K562 (cell line): ENCODE measurements at regions not wholly inside any gene's neighbourhood (a gene's known extent, or its start where the extent isn't known, plus 50 kb on each side); places are given as distances from the start of the nearest gene placed in this dataset.

Experiments used
- ATF2 ChIP-seq: sonication (generic); formaldehyde crosslinking; IDR thresholded peaks from 2 replicates; pipeline ENCODE4 v1.8.1; 2022; ENCODE audit warnings: missing genetic modification reagents
- ATF7 ChIP-seq: fragments of 450-650 bp; IDR thresholded peaks from 2 replicates; pipeline ENCODE4 v1.7.1; 2014; ENCODE audit warnings: mild to moderate bottlenecking, moderate library complexity
- CHD7 ChIP-seq: fragments of 200-600 bp; sonication (generic); IDR thresholded peaks from one replicate; pipeline ENCODE4 v1.6.1; 2012; ENCODE audit warnings: mild to moderate bottlenecking, low read depth, low read length, inconsistent platforms
- CTCF ChIP-seq, 3 experiments: IDR thresholded peaks in 2 of 3; conservative IDR thresholded peaks in 1 of 3; 2 replicates each; pipeline ENCODE4 v1.5.1; 2011 to 2012; ENCODE audit warnings: low read length in 3 of 3, mild to moderate bottlenecking in 3 of 3, control low read depth in 2 of 3, improper control_type of control experiment in 1 of 3, inconsistent platforms in 1 of 3, low read depth in 1 of 3, mixed read lengths in 1 of 3, moderate library complexity in 1 of 3; ENCODE audit not compliant: insufficient read depth in 2 of 3
- FOXK1 ChIP-seq: sonication (generic); formaldehyde crosslinking; IDR thresholded peaks from 2 replicates; pipeline ENCODE4 v1.8.0; 2022; ENCODE audit warnings: missing genetic modification reagents, mild to moderate bottlenecking, borderline replicate concordance
- HIVEP1 ChIP-seq: fragments of 250-450 bp; sonication (Bioruptor Pico); IDR thresholded peaks from 2 replicates; pipeline ENCODE4 v1.4.0; 2020; ENCODE audit warnings: mild to moderate bottlenecking
- MECOM ChIP-seq: fragments of 250-450 bp; sonication (Bioruptor Pico); IDR thresholded peaks from 2 replicates; pipeline ENCODE4 v1.8.0; 2022; ENCODE audit warnings: inconsistent platforms
- MYNN ChIP-seq, 2 experiments: sonication (generic); formaldehyde crosslinking in 1 of 2; IDR thresholded peaks; 2 replicates each; pipeline versions ENCODE4 v1.5.0 to v1.6.1; 2016 to 2020; ENCODE audit warnings: antibody characterized with exemption in 1 of 2, missing genetic modification reagents in 1 of 2
- NFRKB ChIP-seq: fragments of 450-650 bp; IDR thresholded peaks from 2 replicates; pipeline ENCODE4 v1.6.1; 2016; ENCODE audit warnings: low read depth
- POLR2A ChIP-seq: fragments of 450-650 bp; conservative IDR thresholded peaks from 2 replicates; pipeline ENCODE4 v1.6.1; 2016
- POLR2G ChIP-seq: fragments of 200-400 bp; formaldehyde crosslinking; IDR thresholded peaks from 2 replicates; pipeline ENCODE4 v1.6.1; 2017; ENCODE audit warnings: low read depth, mild to moderate bottlenecking, antibody characterized with exemption, low read length, moderate library complexity
- RFX1 ChIP-seq: fragments of 450-650 bp; IDR thresholded peaks from 2 replicates; pipeline ENCODE4 v1.6.1; 2016; ENCODE audit warnings: mild to moderate bottlenecking, moderate library complexity
- TFAP4 ChIP-seq: sonication (generic); formaldehyde crosslinking; IDR thresholded peaks from 2 replicates; pipeline ENCODE4 v1.8.0; 2022; ENCODE audit warnings: missing genetic modification reagents, mild to moderate bottlenecking, moderate library complexity, borderline replicate concordance
- ZNF3 ChIP-seq: fragments of 250-450 bp; sonication (Bioruptor Pico); IDR thresholded peaks from 2 replicates; pipeline ENCODE4 v1.5.0; 2021; ENCODE audit warnings: mild to moderate bottlenecking, moderate library complexity

GRCh38 chr4:27094783-27095182 lies 234.1 kb downstream of the STIM2 start:
- TF ChIP-seq NFRKB, result no peak
- no peak for TF ChIP-seq POLR2A
- no peak for TF ChIP-seq MYNN (IDR thresholded peaks at IDR 0.05)
- TF ChIP-seq MYNN (CRISPR knock-in tag; IDR thresholded peaks at IDR 0.05), result no peak
- no peak for TF ChIP-seq ZNF3
- no peak for TF ChIP-seq ATF7
- TF ChIP-seq POLR2G, result no peak
- no peak for TF ChIP-seq RFX1
- no peak for TF ChIP-seq CTCF (IDR thresholded peaks at IDR 0.05 in 2 of 3, conservative IDR thresholded peaks at IDR 0.05 in 1 of 3; ENCODE audit: insufficient read depth in 2 of 3, low read depth in 1 of 3, low read length in 3 of 3)
- no peak for TF ChIP-seq MECOM (CRISPR knock-in tag)
- no peak for TF ChIP-seq TFAP4
- no peak for TF ChIP-seq CHD7
- TF ChIP-seq ATF2 (CRISPR knock-in tag), result no peak
- no peak for TF ChIP-seq FOXK1
- no peak for TF ChIP-seq HIVEP1 (CRISPR knock-in tag)
